NB4 (cell line): ENCODE measurements at regions not wholly inside any gene's neighbourhood (a gene's known extent, or its start where the extent isn't known, plus 50 kb on each side); places are given as distances from the start of the nearest gene placed in this dataset.

Experiments
- POLR2A ChIP-seq: IDR thresholded peaks from 2 replicates; pipeline ENCODE4 v1.6.1; 2011; ENCODE audit warnings: mild to moderate bottlenecking; ENCODE audit not compliant: insufficient read length; ENCODE audit errors: extremely low read depth
- TF ChIP-seq, protein P1 (sequence below): IDR thresholded peaks from one replicate; pipeline ENCODE4 v1.5.1; 2012; ENCODE audit warnings: low read depth, low read length

- TF ChIP-seq POLR2A = no peak
- TF ChIP-seq, protein P1, sequence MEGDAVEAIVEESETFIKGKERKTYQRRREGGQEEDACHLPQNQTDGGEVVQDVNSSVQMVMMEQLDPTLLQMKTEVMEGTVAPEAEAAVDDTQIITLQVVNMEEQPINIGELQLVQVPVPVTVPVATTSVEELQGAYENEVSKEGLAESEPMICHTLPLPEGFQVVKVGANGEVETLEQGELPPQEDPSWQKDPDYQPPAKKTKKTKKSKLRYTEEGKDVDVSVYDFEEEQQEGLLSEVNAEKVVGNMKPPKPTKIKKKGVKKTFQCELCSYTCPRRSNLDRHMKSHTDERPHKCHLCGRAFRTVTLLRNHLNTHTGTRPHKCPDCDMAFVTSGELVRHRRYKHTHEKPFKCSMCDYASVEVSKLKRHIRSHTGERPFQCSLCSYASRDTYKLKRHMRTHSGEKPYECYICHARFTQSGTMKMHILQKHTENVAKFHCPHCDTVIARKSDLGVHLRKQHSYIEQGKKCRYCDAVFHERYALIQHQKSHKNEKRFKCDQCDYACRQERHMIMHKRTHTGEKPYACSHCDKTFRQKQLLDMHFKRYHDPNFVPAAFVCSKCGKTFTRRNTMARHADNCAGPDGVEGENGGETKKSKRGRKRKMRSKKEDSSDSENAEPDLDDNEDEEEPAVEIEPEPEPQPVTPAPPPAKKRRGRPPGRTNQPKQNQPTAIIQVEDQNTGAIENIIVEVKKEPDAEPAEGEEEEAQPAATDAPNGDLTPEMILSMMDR = no peak
Measured at GRCh38 chr5:124027441-124027840, 515.5 kb downstream of the CSNK1G3 start.
